Stimulated activated CD4-positive, alpha-beta T cell treated with anti-CD3 and anti-CD28 coated beads, Interleukin-12 subunit alpha, Interleukin-12 subunit beta, amount 100 ng/mL, for 4 hours (primary cell): ENCODE measurements at regions not wholly inside any gene's neighbourhood (a gene's known extent, or its start where the extent isn't known, plus 50 kb on each side); places are given as distances from the start of the nearest gene placed in this dataset.
"Not testable (repeated sequence)": the region's sequence is repeated elsewhere in the genome, so short reads cannot be mapped to it uniquely, and the experiment has no call there.

Experiments used
- DNase-seq: peaks from one replicate; pipeline ENCODE4 v3.0.0-alpha.2; 2020

- no peak for DNase-seq
Measured at GRCh38 chr2:72078773-72079172, 68.9 kb downstream of the CYP26B1 start.

DNA sequence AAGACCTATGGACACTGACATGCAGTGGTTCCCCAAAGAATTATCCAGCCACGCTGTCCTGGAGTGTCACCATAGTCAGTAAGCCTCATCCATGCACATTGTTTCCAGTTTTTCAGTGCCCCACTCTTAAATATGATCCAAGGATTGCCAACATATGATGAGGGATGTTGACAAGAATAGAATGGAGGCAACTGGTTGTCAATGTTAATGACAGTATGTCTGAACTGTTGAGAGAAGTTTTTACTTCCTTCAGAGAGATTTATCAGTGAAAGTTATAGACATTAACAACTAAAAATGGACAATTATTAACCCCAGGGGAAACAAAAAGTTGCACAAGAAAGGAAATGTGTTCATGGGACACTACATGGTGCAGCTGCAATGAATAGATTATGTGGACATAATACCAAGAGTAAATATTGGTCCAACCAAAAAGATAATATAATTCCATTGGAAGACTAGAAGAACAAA is 69.9 kb downstream of the CYP26B1 start:
- no peak for DNase-seq

DNA sequence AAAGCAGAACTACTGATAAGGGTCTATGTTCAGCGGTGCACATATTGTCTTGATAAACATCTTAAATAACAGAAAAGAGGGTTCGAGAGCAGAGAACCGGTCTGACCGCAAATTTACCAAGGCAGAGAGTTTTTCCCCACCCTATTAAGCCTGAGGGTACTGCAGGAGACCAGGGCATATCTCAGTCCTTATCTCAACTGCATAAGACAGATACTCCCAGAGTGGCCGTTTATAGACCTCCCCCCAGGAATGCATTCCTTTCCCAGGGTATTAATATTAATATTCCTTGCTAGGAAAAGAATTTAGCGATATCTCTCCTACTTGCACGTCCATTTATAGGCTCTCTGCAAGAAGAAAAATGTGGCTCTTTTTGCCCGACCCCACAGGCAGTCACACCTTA is 74.3 kb downstream of the CYP26B1 start:
- not testable (repeated sequence) for DNase-seq

DNA sequence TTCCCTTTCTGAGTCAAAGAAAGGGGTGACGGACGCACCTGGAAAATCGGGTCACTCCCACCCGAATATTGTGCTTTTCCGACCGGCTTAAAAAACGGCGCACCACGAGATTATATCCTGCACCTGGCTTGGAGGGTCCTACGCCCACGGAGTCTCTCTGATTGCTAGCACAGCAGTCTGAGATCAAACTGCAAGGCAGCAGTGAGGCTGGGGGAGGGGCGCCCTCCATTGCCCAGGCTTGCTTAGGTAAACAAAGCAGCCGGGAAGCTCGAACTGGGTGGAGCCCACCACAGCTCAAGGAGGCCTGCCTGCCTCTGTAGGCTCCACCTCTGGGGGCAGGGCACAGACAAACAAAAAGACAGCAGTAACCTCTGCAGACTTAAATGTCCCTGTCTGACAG is 83.5 kb downstream of the CYP26B1 start:
- not testable (repeated sequence) for DNase-seq

DNA sequence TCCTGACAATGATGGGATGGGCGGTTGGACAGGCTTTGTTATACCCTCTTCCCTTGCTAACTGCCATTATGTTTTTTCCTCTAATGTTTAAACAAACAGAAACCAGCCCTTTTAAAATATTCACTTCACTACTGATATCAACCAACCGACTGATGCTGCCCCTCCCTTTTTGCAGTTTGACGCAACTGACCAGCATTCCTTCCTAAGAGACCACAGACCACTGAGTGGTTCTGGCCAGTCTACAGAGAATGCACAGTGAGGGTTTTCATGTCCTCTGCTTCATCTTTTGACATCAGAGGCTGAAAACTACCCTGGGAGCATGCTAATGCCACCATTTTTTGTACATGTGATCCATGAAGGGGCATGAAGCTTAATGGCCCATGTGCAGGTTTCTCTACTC is 85.3 kb downstream of the CYP26B1 start:
- no peak for DNase-seq

DNA sequence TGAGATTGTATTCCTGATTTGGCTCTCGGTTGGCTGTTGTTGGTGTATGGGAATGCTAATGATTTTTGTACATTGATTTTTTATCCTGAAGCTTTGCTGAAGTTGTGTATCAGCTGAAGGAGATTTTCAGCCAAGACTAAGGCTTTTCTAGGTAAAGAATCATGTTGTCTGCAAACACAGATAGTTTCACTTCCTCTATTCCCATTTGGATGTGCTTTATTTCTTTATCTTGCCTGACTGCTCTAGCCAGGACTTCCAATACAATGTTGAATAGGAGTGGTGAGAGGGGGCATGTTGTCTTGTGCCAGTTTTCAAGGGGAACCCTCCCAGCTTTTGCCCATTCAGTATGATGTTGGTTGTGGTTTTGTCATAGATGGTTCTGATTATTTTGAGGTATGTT is 90.4 kb downstream of the CYP26B1 start:
- no peak for DNase-seq

- DNase-seq: no peak
Measured at GRCh38 chr2:72051971-72052505, 95.6 kb downstream of the CYP26B1 start.

DNA sequence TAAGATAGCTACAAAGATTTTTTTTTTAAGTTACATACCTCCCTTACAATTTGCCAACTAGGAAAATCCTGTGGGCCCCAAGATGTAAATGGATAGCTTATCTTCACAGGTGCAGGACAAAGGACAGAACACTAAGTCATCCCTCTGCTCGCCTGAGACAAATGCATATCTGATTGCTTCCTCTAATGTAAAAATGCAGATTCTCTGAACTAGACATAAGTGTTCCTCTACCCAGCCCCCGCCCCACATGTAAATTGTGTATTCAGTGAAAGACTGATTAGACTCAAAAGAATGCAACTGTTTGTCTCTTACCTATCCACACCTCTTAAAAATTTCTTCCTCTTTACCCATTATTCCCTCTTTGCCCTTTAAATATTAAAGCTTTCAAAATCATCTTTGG is 96.5 kb downstream of the CYP26B1 start:
- no peak for DNase-seq

- no peak for DNase-seq
Measured at GRCh38 chr2:72050734-72051133, 96.9 kb downstream of the CYP26B1 start.

GRCh38 chr2:72048881-72049477 is 98.7 kb downstream of the CYP26B1 start:
- no peak for DNase-seq

DNA sequence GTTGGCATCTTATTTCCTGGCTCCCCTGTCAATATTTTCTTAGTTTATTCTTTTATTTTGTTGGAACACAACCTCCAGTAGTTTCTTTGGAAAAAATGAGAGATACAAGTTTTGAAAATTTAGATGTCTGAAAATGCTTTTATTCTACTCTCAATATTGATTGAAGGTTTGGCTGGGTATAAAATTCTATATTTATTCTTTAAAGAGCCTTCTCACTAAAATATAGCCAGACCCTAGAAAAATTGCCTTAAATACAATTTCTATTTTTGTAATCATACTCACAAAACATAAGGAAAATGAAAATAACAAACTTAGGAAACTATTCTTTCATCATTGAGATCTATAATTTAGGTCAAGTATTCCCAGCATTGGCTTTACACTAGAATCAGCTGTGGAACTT is 103.7 kb downstream of the CYP26B1 start:
- DNase-seq: no peak

- no peak for DNase-seq
Measured at GRCh38 chr2:72041638-72042111, 106.0 kb downstream of the CYP26B1 start.

GRCh38 chr2:72040629-72041571 is 106.8 kb downstream of the CYP26B1 start:
- no peak for DNase-seq

DNA sequence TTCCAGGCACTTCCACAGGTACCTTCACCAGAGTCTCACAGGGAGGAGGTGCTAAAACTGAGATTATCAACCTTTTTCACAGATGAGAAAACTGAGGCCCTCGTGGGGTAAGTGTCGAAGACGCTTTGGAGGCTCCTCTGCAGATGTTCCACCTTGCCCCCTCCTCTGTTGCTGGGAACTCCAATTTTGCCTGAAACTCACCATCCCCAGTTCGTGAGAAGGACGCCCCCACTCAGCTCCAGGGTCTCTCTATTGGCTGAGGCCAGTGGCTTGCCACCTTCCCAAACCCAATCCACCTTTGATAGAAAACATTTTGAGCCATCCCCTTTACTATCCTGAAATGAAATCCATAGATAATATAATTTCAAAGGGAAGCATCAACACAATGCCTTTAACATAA is 109.1 kb downstream of the CYP26B1 start:
- DNase-seq: no peak

GRCh38 chr2:72037261-72037666 is 110.4 kb downstream of the CYP26B1 start:
- no peak for DNase-seq

- no peak for DNase-seq
Measured at GRCh38 chr2:72036595-72036994, 111.1 kb downstream of the CYP26B1 start.

DNA sequence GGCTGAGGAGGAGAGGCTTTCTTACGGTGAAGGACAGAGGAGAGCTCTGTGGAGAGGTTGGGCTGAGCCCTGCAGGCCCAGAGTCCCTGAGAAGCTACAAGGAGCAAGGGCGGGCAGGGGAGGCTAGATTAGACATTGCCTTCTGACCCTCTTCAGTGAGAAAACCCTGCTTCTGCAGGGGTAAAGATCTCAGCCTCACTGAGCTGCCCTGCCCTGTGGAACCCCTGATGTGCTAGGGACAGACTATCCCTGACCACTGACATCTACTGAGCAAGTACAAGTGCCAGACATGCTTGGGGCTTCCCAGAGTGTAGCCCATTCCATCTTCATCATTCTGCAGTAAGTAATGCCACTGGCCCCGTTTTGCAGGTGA is 111.5 kb downstream of the CYP26B1 start:
- DNase-seq: no peak

DNA sequence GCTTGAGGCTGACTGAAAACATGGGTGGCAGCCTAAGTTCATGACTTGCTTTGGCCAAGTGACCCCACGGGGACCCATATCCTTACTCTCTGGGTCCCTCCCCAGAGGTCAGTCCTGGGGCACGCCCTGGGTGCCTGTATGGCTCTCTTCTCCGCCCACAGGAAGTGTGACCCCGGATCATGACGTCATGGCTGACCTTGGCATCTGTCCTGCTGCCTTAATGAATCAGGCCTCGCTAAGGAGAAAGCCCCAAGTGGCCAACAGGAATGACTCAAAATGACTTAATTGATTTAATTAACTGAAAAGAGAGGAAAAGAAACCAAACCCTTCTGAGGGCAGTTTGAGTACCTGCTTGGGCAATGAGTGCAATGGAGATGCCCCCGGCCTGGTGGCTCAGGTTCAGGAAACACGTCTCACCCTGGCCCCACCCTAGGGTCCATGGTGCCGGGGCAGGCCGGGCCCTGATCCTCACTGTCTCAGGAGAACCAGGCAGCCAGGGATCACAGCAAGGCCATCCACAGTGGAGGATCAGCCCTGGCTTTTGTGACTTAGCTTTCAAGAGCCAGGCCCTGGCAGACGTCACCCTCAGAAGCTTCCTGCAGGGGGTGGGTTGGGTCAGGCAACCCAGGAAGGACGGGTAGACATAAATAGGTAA is 112.0 kb downstream of the CYP26B1 start:
- no peak for DNase-seq

- DNase-seq: no peak
Measured at GRCh38 chr2:72034353-72035095, 113.1 kb downstream of the CYP26B1 start.

GRCh38 chr2:72033636-72034035 is 114.0 kb downstream of the CYP26B1 start:
- DNase-seq: no peak

DNA sequence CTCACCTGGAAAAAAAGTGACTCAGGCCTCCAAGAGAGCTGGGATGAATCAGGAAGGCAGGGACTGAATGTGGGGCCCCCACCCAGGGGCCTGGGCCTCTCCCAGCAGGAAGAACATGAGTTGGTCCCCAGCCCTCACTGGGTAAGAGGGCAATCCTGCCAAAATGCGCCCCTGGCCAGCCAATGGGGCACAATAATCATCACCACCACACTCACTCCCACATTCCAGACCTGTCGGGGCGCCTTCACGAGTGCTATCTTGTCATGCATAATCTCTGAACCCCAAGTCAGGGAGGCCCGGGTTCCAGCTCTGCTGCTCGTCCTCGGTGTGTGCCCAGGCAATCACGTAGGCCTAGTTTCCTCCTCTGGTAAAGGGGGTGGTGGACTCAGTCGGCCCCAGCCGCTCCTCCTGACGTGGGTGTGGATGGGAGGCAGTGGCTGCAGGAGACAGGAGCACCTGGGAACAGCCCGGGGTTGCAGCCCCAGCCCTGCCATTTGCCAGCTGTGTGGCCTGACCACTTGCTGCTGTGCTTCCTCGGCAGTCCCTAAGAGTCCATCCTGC is 115.1 kb downstream of the CYP26B1 start:
- no peak for DNase-seq
